ENCODE measurements at regions not wholly inside any gene's neighbourhood (a gene's known extent, or its start where the extent isn't known, plus 50 kb on each side); places are given as distances from the start of the nearest gene placed in this dataset.

- TF ChIP-seq EP300 (IDR thresholded peaks at IDR 0.05; ENCODE audit: borderline replicate concordance): no peak
- TF ChIP-seq, protein P1, sequence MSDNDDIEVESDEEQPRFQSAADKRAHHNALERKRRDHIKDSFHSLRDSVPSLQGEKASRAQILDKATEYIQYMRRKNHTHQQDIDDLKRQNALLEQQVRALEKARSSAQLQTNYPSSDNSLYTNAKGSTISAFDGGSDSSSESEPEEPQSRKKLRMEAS (IDR thresholded peaks at IDR 0.05): no peak
- no peak for TF ChIP-seq CREB1 (IDR thresholded peaks at IDR 0.05; ENCODE audit: low read depth)
These were observed 782.6 kb upstream of the CHORDC1 start for GRCh38 chr11:91005458-91005857.

DNA sequence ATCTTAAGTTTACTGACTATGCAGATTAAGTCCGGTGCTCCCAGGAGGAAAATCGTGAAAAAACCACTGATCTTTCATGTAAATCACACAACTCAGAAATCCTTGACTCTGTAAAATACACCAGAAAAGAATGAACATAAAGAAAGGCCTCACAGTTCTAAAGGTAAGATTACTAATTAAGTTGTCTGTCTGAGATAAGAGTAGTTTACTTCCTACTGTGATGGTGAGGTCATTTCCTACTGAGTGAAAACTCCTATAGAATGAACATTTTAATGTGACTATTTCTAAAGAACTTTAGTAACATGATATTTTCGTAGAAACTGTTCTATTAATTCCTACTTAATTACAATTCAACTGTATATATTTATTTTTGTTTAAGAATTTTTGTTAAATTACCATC lies 774.4 kb upstream of the CHORDC1 start:
- TF ChIP-seq FOXM1 (IDR thresholded peaks at IDR 0.05; ENCODE audit: borderline replicate concordance, low read depth) (no peak), CREB1 (IDR thresholded peaks at IDR 0.05; ENCODE audit: low read depth) (no peak), EP300 (IDR thresholded peaks at IDR 0.05; ENCODE audit: borderline replicate concordance) (no peak), YY1 (IDR thresholded peaks at IDR 0.05; ENCODE audit: low read depth) (no peak), TCF12 (IDR thresholded peaks at IDR 0.05; ENCODE audit: low read depth) (no peak), EGR1 (IDR thresholded peaks at IDR 0.05) (no peak), TEAD4 (IDR thresholded peaks at IDR 0.05) (no peak), NFIC (IDR thresholded peaks at IDR 0.05) (no peak)
- TF ChIP-seq, protein P1 (IDR thresholded peaks at IDR 0.05): no peak
- TF ChIP-seq, protein P2, sequence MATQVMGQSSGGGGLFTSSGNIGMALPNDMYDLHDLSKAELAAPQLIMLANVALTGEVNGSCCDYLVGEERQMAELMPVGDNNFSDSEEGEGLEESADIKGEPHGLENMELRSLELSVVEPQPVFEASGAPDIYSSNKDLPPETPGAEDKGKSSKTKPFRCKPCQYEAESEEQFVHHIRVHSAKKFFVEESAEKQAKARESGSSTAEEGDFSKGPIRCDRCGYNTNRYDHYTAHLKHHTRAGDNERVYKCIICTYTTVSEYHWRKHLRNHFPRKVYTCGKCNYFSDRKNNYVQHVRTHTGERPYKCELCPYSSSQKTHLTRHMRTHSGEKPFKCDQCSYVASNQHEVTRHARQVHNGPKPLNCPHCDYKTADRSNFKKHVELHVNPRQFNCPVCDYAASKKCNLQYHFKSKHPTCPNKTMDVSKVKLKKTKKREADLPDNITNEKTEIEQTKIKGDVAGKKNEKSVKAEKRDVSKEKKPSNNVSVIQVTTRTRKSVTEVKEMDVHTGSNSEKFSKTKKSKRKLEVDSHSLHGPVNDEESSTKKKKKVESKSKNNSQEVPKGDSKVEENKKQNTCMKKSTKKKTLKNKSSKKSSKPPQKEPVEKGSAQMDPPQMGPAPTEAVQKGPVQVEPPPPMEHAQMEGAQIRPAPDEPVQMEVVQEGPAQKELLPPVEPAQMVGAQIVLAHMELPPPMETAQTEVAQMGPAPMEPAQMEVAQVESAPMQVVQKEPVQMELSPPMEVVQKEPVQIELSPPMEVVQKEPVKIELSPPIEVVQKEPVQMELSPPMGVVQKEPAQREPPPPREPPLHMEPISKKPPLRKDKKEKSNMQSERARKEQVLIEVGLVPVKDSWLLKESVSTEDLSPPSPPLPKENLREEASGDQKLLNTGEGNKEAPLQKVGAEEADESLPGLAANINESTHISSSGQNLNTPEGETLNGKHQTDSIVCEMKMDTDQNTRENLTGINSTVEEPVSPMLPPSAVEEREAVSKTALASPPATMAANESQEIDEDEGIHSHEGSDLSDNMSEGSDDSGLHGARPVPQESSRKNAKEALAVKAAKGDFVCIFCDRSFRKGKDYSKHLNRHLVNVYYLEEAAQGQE (IDR thresholded peaks at IDR 0.05; ENCODE audit: low read depth): no peak
- TF ChIP-seq, protein P3, sequence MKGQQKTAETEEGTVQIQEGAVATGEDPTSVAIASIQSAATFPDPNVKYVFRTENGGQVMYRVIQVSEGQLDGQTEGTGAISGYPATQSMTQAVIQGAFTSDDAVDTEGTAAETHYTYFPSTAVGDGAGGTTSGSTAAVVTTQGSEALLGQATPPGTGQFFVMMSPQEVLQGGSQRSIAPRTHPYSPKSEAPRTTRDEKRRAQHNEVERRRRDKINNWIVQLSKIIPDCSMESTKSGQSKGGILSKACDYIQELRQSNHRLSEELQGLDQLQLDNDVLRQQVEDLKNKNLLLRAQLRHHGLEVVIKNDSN (IDR thresholded peaks at IDR 0.05): no peak

- no peak for TF ChIP-seq CREB1 (IDR thresholded peaks at IDR 0.05; ENCODE audit: low read depth)
- peak; percentile 39 for TF ChIP-seq RAD21 (IDR thresholded peaks at IDR 0.05; ENCODE audit: low read depth)
- no peak for TF ChIP-seq EGR1 (IDR thresholded peaks at IDR 0.05)
- no peak for TF ChIP-seq CEBPB (IDR thresholded peaks at IDR 0.05)
- TF ChIP-seq, protein P3 (IDR thresholded peaks at IDR 0.05): no peak
- TF ChIP-seq TCF12 (IDR thresholded peaks at IDR 0.05; ENCODE audit: low read depth): no peak
- TF ChIP-seq EP300 (IDR thresholded peaks at IDR 0.05; ENCODE audit: borderline replicate concordance): no peak
- TF ChIP-seq ZBTB7A (IDR thresholded peaks at IDR 0.05; ENCODE audit: low read depth): no peak
These were observed 725.1 kb upstream of the CHORDC1 start for GRCh38 chr11:90947930-90948329.

DNA sequence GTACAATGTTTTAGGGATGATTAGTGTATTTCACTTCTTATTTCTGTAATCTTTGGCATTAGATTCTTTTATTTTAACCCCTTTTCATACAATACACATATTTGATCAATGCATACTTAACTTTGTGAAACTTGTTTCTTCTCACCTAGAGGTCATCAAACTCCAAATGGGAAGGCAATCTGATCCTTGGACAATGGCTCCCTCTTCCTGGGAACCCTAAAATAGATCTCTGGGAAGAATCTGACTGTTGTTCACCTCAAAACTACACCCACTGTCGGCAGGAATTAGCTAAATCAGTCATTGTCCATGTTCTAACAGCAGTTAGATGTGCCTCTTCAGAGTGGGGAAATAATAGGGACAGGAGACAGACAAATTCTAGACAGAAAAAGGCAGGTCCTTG lies 707.4 kb upstream of the CHORDC1 start:
- TF ChIP-seq, protein P3 (IDR thresholded peaks at IDR 0.05): no peak
- no peak for TF ChIP-seq ZBTB7A (IDR thresholded peaks at IDR 0.05; ENCODE audit: low read depth)
- no peak for TF ChIP-seq FOXM1 (IDR thresholded peaks at IDR 0.05; ENCODE audit: borderline replicate concordance, low read depth)
- no peak for TF ChIP-seq EGR1 (IDR thresholded peaks at IDR 0.05)
- TF ChIP-seq CREB1 (IDR thresholded peaks at IDR 0.05; ENCODE audit: low read depth): no peak
- TF ChIP-seq EP300 (IDR thresholded peaks at IDR 0.05; ENCODE audit: borderline replicate concordance): no peak
- TF ChIP-seq, protein P1 (IDR thresholded peaks at IDR 0.05): no peak
- no peak for TF ChIP-seq YY1 (IDR thresholded peaks at IDR 0.05; ENCODE audit: low read depth)
- no peak for TF ChIP-seq TEAD4 (IDR thresholded peaks at IDR 0.05)
- no peak for TF ChIP-seq RAD21 (IDR thresholded peaks at IDR 0.05; ENCODE audit: low read depth)
- no peak for TF ChIP-seq TCF12 (IDR thresholded peaks at IDR 0.05; ENCODE audit: low read depth)
- no peak for TF ChIP-seq TAF1 (IDR thresholded peaks at IDR 0.05; ENCODE audit: low read depth)
- TF ChIP-seq, protein P2 (IDR thresholded peaks at IDR 0.05; ENCODE audit: low read depth): no peak
- no peak for TF ChIP-seq NFIC (IDR thresholded peaks at IDR 0.05)
- no peak for TF ChIP-seq CEBPB (IDR thresholded peaks at IDR 0.05)

DNA sequence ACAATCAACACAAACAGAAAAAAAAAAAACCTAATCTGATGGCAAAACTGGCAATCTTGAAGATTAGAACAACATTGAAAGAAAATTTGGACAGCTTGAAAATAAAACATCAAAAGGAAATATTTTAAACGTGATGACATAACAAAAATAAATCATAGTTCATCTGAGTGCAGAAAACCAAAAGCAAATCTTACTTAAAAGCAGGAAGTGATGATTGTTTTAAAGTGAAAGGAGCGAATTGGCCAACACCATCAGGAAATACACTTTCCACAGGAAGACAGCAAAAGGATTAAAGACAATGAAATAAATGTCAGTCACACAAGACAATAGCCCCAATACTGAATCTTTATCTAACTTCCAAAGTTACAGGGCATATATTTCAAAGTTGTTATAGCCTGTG lies 696.5 kb upstream of the CHORDC1 start:
- no peak for TF ChIP-seq TAF1 (IDR thresholded peaks at IDR 0.05; ENCODE audit: low read depth)
- TF ChIP-seq EGR1 (IDR thresholded peaks at IDR 0.05): no peak
- no peak for TF ChIP-seq TEAD4 (IDR thresholded peaks at IDR 0.05)
- no peak for TF ChIP-seq YY1 (IDR thresholded peaks at IDR 0.05; ENCODE audit: low read depth)
- no peak for TF ChIP-seq ZBTB7A (IDR thresholded peaks at IDR 0.05; ENCODE audit: low read depth)
- TF ChIP-seq FOXM1 (IDR thresholded peaks at IDR 0.05; ENCODE audit: borderline replicate concordance, low read depth): no peak
- TF ChIP-seq TCF12 (IDR thresholded peaks at IDR 0.05; ENCODE audit: low read depth): no peak
- TF ChIP-seq, protein P1 (IDR thresholded peaks at IDR 0.05): no peak
- no peak for TF ChIP-seq EP300 (IDR thresholded peaks at IDR 0.05; ENCODE audit: borderline replicate concordance)
- TF ChIP-seq, protein P2 (IDR thresholded peaks at IDR 0.05; ENCODE audit: low read depth): no peak
- no peak for TF ChIP-seq CREB1 (IDR thresholded peaks at IDR 0.05; ENCODE audit: low read depth)
- TF ChIP-seq CEBPB (IDR thresholded peaks at IDR 0.05): no peak
- TF ChIP-seq, protein P3 (IDR thresholded peaks at IDR 0.05): no peak
- no peak for TF ChIP-seq RAD21 (IDR thresholded peaks at IDR 0.05; ENCODE audit: low read depth)
- no peak for TF ChIP-seq NFIC (IDR thresholded peaks at IDR 0.05)

Data from Ishikawa (cell line).